HG03108 (cell line): ENCODE measurements at regions not wholly inside any gene's neighbourhood (a gene's known extent, or its start where the extent isn't known, plus 50 kb on each side); places are given as distances from the start of the nearest gene placed in this dataset.
"Not testable (repeated sequence)": the region's sequence is repeated elsewhere in the genome, so short reads cannot be mapped to it uniquely, and the experiment has no call there.

ENCODE experiments used
- ATAC-seq: cut with Tn5 transposase; IDR thresholded peaks from one replicate; pipeline ENCODE4 v1.9.1; 2021; ENCODE audit warnings: moderate library complexity; ENCODE audit not compliant: unreplicated experiment

DNA sequence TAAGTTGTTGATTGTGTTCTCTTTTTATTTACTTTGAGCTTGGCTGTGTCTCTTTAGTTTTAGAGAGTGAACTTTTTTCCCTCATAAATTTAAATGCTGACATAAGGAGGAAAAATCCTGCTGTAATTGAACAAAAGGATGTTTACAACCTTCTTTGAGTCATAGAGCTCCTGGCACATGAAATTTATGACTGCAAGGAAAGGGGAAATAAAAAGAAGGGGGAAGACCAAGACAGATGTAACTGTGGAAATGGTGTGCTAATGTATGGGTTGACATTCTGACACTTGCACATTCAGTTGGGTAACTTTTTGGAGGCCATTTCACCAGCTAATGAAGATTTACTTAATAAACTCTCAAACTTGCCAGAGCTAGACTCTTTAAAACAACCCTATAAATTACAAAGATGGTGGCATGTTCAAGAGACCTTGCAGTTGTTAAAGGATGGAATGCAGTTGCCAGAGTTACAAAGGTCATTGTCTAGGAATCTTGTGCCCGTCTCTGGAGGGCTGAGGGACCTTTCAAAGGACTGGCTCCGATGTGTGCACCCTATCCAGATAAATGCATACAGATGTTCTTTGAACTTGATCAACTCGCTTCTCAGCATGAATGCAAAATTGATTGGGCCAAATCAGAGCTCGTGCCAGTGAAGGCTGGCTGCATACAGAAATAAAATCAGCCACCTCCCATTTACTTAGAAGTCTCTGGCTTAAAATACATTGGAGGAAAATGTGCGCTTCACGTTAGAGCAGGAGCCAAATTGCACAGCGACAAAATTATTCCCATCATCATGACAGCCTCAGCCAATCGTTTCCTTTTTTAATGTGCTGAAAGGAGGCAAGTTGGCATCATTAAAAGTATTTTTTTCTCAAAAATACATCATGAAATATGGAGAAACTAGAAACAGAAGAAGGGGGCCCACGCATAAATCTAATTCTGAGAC, 289.0 kb upstream of the XYLT1 start:
- no peak for ATAC-seq

GRCh38 chr16:17757808-17758207, 287.0 kb upstream of the XYLT1 start:
- no peak for ATAC-seq

DNA sequence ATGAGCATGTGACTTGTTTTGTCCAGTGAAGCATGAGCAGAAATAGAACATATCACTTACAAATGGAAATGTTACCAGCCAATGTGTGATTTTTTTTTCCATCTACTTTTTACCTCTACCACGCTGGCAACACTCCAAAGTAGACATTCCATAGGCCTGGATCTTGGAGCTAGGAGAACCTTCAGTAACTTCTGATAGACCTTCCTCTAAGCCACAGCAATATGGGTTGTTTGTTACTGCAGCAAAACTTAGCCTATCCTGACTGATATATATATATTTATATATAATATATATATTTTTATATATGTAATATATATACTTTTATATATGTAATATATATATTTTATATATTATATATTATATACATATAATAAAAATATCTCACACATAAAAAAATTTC, 284.4 kb upstream of the XYLT1 start:
- ATAC-seq = no peak

DNA sequence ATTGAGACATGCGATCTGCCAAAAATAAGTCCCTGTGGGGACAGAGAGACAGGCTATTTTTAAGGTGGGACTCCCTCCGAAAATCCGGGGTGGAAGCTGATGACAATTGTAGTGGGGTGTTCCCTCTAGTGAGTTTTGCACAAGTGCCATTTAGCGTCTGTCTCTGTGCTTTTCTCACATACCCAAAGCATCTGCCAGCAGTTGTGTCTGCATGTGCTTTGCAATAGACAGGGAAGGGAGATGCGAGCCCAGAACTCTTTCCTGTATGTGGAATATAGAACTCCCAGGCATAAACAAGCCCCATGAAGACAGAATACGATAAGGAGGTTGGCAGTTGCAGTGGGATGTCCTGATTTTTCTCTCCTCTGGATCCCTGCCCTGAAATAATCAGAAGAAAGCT, 282.7 kb upstream of the XYLT1 start:
- ATAC-seq = no peak

- no peak for ATAC-seq
Observed at GRCh38 chr16:17749706-17750105, 278.9 kb upstream of the XYLT1 start.

- ATAC-seq = no peak
Observed at GRCh38 chr16:17748044-17748719, 277.4 kb upstream of the XYLT1 start.

- ATAC-seq = no peak
Observed at GRCh38 chr16:17747081-17747756, 276.5 kb upstream of the XYLT1 start.

- no peak for ATAC-seq
Observed at GRCh38 chr16:17744921-17745572, 274.3 kb upstream of the XYLT1 start.

GRCh38 chr16:17743578-17743977, 272.8 kb upstream of the XYLT1 start:
- ATAC-seq = no peak

GRCh38 chr16:17743158-17743557, 272.4 kb upstream of the XYLT1 start:
- no peak for ATAC-seq

- ATAC-seq = not testable (repeated sequence)
Observed at GRCh38 chr16:17735099-17735498, 264.3 kb upstream of the XYLT1 start.

- ATAC-seq = no peak
Observed at GRCh38 chr16:17729820-17730219, 259.1 kb upstream of the XYLT1 start.

GRCh38 chr16:17728196-17728595, 257.4 kb upstream of the XYLT1 start:
- ATAC-seq = no peak

DNA sequence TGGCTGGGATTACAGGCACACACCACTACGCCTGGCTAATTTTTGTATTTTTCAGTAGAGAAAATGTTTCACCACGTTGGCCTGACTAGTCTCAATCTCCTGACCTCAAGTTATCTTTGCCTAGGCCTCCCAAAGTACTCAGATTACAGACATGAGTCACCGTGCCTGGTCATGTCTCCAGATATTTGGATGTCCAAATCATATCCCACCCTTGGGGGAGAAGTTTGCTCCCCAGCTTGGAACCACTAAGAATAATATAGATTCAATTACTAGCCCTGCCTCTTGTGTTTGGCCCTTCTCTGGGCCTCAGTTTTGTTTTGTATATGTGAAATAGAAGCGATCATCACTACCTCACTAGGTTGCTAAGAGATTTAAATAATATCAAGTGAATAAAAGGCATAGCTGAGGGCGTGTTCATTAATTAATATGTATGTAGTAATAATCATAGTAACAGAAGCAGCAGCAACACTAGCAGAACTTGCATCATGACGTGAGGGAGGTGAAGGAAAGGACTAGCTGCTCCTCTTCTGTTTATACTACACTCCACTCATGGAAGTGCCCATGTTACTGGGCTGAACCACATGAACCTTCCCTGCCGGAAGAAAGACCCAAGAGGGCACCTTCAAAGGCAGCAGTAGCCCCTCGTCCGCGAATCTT, 253.6 kb upstream of the XYLT1 start:
- no peak for ATAC-seq

DNA sequence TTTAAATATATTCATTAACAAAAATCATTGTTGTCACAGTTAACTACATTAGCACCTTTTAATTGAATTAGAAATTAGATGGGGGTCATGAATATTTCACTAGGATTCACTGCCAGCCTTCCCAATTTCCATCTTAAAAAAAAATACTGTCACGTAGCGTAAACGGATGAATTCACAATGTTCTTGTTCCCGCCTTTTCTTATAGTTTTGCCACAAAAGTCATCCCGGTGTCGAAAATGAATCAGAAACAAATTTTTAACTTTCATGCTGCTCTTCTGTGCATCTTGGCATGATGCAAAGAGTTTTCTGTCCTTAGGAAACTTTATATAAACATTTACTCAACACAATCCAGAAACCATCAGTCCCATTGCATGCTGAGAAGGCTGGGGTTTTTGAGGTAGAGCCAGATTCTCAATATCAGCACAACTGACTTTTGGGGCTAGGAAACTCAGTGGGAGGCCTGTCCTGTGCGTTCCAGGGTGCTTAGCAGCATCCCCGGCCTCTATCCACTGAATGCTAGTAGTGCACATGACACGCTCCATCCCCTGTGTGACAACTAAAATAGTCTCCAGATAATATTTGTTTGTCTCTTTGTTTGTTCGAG, 252.9 kb upstream of the XYLT1 start:
- ATAC-seq = no peak

GRCh38 chr16:17718495-17718894, 247.7 kb upstream of the XYLT1 start:
- ATAC-seq = no peak

DNA sequence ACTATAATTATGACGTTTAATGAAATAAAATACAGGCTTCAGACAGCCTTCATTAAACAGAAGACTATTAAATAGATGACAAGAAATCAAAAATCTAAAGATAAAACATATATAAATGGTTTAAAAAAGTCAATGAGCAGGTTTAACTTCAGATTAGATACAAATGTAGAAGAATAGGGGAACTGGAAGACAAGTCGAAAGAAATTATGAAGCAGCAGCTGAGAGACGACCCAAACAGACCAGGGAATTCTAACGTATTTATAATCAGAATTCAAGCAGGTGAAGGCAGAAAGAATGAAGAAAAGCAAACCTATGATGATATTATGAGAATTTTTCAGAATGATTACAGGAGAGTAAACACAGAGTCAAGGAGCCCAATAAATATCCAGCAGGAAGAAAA, 235.1 kb upstream of the XYLT1 start:
- ATAC-seq = no peak

- no peak for ATAC-seq
Observed at GRCh38 chr16:17696616-17697015, 225.9 kb upstream of the XYLT1 start.

GRCh38 chr16:17692484-17692883, 221.7 kb upstream of the XYLT1 start:
- ATAC-seq = no peak

- no peak for ATAC-seq
Observed at GRCh38 chr16:17691899-17692176, 221.1 kb upstream of the XYLT1 start.
